ENCODE measurements at regions not wholly inside any gene's neighbourhood (a gene's known extent, or its start where the extent isn't known, plus 50 kb on each side); places are given as distances from the start of the nearest gene placed in this dataset.
A peak's percentile ranks its signal among the peaks of the same experiment; 100 is the strongest.

DNA sequence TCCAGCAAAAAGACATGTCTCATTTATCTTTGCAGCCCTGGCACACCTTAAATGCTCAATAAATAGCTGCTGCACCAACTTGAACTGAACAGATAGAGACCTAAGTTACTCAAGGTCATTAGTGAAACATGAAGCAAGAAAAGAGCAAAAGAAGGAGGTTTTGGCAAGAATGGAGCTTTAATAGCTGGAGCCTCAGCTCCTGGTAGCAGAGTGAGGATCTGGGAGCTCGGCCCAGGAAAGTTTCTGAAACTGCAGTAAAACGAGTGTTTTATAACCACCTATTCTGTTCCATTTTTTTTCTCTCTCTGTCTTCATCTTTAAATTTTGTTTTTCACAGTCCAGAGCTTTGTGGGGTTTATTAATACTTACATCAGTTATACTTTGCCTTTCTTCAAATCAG, 207.5 kb downstream of the SETD4 start:
- TF ChIP-seq POLR2A (IDR thresholded peaks at IDR 0.05), result no peak
- TF ChIP-seq, protein P1, sequence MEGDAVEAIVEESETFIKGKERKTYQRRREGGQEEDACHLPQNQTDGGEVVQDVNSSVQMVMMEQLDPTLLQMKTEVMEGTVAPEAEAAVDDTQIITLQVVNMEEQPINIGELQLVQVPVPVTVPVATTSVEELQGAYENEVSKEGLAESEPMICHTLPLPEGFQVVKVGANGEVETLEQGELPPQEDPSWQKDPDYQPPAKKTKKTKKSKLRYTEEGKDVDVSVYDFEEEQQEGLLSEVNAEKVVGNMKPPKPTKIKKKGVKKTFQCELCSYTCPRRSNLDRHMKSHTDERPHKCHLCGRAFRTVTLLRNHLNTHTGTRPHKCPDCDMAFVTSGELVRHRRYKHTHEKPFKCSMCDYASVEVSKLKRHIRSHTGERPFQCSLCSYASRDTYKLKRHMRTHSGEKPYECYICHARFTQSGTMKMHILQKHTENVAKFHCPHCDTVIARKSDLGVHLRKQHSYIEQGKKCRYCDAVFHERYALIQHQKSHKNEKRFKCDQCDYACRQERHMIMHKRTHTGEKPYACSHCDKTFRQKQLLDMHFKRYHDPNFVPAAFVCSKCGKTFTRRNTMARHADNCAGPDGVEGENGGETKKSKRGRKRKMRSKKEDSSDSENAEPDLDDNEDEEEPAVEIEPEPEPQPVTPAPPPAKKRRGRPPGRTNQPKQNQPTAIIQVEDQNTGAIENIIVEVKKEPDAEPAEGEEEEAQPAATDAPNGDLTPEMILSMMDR (IDR thresholded peaks at IDR 0.05), result no peak
- H3K4me1 ChIP-seq, result no peaks in the 10 kb centered on the region
- H3K27ac ChIP-seq, result no peak overlapping the region
- no peaks in the 10 kb centered on the region for H3K27me3 ChIP-seq
- H3K4me3 ChIP-seq, result no peak overlapping the region
- H3K9me3 ChIP-seq, result no peaks in the 10 kb centered on the region
- ATAC-seq, result no peak
- no peaks in the 10 kb centered on the region for H3K36me3 ChIP-seq
- intact Hi-C loops (cut with DNase I), result no loop called here
- WGBS (ENCODE audit: insufficient coverage, low coverage, low lambda C conversion rate, missing lambda C conversion rate), result 53% methylated on average over 2 of the region's 2 CpGs
- DNase-seq, result no peak

DNA sequence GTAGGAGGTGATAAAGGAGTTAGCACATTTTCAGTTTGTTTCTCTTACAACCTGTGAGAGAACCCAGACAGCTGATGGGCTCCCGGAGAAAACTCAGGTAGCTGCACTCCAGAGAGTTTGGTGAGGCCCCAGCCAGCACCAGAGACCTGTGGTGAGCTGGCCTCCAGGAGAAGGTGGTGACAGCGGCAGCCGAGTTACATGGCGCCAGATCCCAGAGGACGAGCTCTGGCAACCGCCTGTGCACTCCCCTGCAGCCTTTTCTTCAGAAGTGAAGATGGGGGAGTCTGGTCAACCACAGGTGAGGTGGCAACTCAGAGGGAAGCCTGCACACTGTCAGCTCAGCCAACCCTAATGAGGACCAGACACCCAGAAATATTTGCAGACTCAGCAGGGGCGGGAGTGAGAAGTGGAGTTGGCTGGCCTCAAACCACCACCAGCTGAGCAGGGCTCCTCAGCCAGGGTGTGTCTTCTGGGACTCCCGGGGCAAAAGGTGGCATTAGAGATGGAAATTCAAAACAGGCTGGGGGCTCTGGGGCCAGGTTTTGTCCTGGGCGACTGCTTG, 209.7 kb downstream of the SETD4 start:
- intact Hi-C loops (cut with DNase I), result no loop called here
- 86% methylated on average over 5 of the region's 9 CpGs for WGBS (ENCODE audit: insufficient coverage, low coverage, low lambda C conversion rate, missing lambda C conversion rate)

DNA sequence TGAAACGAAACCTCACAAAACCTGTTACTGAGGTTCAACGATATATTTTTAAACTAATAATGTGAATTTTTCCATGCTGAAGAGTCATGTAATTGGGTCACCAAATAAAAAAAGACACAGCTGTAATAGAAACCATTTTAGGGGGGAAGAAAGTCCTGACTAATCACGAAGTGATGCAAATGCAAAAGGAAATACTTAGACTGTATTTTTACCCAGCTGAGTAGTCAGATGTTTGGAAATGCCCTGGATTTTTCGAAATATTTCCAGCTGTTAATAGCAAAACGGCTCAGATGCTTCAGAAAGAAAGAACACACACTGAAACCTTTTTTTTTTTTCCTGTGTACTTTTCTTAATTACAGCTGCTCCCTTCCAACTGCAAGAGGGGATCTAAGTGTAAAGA, 210.3 kb downstream of the SETD4 start:
- Histone ChIP-seq H3K36me3 (no peaks in the 10 kb centered on the region), H3K9me3 (no peaks in the 10 kb centered on the region), H3K27ac (no peak overlapping the region), H3K27me3 (no peaks in the 10 kb centered on the region), H3K4me1 (no peaks in the 10 kb centered on the region), H3K4me3 (no peak overlapping the region)
- WGBS (ENCODE audit: insufficient coverage, low coverage, low lambda C conversion rate, missing lambda C conversion rate), result 38% methylated on average over 5 of the region's 5 CpGs
- intact Hi-C loops (cut with DNase I), result no loop called here
- ATAC-seq (no peak), DNase-seq (no peak)
- TF ChIP-seq POLR2A (IDR thresholded peaks at IDR 0.05), result no peak
- TF ChIP-seq, protein P1 (IDR thresholded peaks at IDR 0.05), result no peak

More for the DNA sequence above, 209.7 kb downstream of the SETD4 start:
- no peaks in the 10 kb centered on the region for H3K4me1 ChIP-seq
- DNase-seq (no peak), ATAC-seq (no peak)
- no peaks in the 10 kb centered on the region for H3K27me3 ChIP-seq
- H3K27ac ChIP-seq, result no peak overlapping the region
- H3K4me3 ChIP-seq, result no peak overlapping the region
- H3K9me3 ChIP-seq, result no peaks in the 10 kb centered on the region
- no peak for TF ChIP-seq POLR2A (IDR thresholded peaks at IDR 0.05)
- TF ChIP-seq, protein P1 (IDR thresholded peaks at IDR 0.05), result no peak
- no peaks in the 10 kb centered on the region for H3K36me3 ChIP-seq

DNA sequence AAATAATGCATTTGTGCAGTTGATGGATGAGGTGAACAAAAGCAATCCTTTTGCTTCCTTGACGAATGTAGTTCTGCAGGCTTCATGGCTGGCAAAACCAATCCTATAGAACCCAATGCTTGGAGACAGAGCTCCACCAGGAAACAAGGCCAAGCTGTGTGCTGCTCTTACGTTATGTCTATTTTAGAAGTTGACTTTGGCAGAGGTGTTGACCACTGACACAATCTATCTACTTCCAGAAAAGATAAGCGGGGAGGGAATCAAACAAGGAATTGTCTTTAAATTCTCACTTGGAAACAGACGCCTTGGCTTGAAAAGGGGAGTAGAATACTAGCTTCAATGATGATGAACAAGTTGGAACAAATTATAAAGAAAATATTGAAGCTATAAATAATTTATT, 211.2 kb downstream of the SETD4 start:
- WGBS (ENCODE audit: insufficient coverage, low coverage, low lambda C conversion rate, missing lambda C conversion rate), result 37% methylated on average over 4 of the region's 4 CpGs
- Histone ChIP-seq H3K4me3 (no peak overlapping the region), H3K27ac (no peak overlapping the region), H3K27me3 (no peaks in the 10 kb centered on the region), H3K4me1 (peaks cover 0 to 7% (median 0%) of the 10 kb centered on the region in 4 donors), H3K9me3 (no peaks in the 10 kb centered on the region), H3K36me3 (no peaks in the 10 kb centered on the region)
- peak in 2 of 4 donors; percentile 47 to 72 for ATAC-seq
- intact Hi-C loops (cut with DNase I), result no loop called here
- no peak for DNase-seq
- TF ChIP-seq, protein P1 (IDR thresholded peaks at IDR 0.05), result no peak
- TF ChIP-seq POLR2A (IDR thresholded peaks at IDR 0.05), result no peak
